ENCODE measurements at regions not wholly inside any gene's neighbourhood (a gene's known extent, or its start where the extent isn't known, plus 50 kb on each side); places are given as distances from the start of the nearest gene placed in this dataset.

DNA sequence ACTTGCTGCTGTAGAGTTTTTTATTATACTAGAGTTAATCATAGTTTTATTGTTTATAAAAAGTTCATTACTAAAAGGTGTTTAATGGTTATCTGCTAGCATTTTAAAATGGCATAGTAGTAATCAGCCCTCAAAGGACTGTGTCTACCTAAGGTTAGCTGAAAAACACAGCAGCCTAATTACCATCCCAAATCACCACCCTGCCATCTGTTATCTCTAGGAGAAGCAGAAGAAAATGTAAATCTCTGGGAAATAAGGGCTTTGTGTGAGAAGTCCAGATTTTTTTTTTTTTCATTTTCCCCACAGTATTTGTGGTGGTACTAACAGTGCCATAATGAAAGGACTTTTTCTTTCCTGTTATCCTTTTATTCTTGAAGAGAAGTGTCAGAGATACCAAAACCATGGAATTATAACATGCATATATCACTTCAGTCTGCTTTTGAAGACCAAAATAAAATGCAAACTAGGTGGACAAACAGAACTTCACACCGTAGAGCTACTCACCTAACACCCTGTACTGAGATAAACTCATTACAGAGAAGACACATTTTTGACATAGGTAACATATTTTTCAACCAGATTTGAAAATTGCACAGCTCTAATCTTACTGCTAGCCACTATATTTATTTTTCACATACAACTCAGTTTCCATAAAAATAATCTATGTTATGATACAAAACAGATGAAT, 876.2 kb downstream of the C12orf50 start:
- H3K4me3 ChIP-seq (ENCODE audit: low read depth, low read length): no peak overlapping the region
- no peak for DNase-seq (ENCODE audit: low read depth)
- no peak for TF ChIP-seq CTCF (IDR thresholded peaks at IDR 0.05; ENCODE audit: control insufficient read depth, extremely low read depth, insufficient read depth)

DNA sequence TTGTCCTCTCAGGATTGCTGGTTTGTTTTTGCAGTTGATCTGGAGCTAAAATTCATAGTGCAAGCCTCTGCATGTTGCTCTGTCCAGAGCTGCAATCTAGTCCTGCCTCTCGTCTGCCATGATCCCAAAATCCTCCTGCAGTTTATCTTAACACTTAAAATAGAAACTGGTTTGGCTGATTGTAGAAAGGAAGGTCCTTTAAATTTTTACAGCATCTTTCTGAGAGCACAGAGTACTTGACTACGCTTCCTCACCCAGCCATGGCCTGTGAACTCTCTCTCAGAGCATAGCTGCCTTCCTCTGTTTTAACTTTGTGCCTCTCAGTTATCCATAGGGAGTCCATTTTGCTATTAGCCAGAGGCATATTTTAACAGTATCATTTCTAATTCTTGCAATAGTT, 877.1 kb downstream of the C12orf50 start:
- H3K4me3 ChIP-seq (ENCODE audit: low read depth, low read length): no peak overlapping the region
- TF ChIP-seq CTCF (IDR thresholded peaks at IDR 0.05; ENCODE audit: control insufficient read depth, extremely low read depth, insufficient read depth): no peak
- no peak for DNase-seq (ENCODE audit: low read depth)

DNA sequence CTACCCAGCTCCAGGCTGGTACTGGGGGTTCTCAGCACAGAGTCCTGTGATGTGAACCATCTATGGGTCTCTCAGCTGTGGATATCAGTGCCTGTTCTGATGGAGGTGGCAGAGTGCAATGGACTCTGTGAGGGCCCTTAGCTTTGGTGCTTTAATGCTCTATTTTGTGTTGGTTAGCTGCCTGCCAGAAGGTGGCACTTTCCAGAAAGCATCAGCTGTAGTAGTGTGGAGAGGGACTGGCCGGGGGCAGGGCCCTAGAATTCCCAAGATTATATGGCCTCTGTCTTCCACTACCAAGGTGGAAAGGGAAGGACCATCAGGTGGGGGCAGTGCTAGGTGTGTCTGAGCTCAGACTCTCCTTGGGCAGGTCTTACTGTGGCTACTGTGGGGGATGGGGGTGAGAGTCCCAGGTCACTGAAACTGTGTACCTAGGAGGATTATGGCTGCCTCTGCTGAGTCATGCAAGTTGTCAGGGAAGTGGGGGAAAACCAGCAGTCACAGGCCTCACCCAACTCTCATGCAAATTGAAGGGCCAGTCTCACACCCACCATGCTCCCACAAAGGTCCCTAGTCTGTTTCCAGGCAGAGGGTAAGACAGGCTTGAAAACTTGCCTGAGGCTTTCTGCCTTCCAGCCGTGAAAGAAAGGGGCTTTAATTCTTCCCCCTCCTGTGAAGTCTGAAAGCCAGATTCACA, 878.1 kb downstream of the C12orf50 start:
- DNase-seq (ENCODE audit: low read depth): no peak
- no peak for TF ChIP-seq CTCF (IDR thresholded peaks at IDR 0.05; ENCODE audit: control insufficient read depth, extremely low read depth, insufficient read depth)
- H3K4me3 ChIP-seq (ENCODE audit: low read depth, low read length): no peak overlapping the region

GRCh38 chr12:87142342-87142741, 886.2 kb upstream of the MGAT4C start:
- H3K4me3 ChIP-seq (ENCODE audit: low read depth, low read length): no peak overlapping the region
- no peak for TF ChIP-seq CTCF (IDR thresholded peaks at IDR 0.05; ENCODE audit: control insufficient read depth, extremely low read depth, insufficient read depth)
- DNase-seq (ENCODE audit: low read depth): no peak

DNA sequence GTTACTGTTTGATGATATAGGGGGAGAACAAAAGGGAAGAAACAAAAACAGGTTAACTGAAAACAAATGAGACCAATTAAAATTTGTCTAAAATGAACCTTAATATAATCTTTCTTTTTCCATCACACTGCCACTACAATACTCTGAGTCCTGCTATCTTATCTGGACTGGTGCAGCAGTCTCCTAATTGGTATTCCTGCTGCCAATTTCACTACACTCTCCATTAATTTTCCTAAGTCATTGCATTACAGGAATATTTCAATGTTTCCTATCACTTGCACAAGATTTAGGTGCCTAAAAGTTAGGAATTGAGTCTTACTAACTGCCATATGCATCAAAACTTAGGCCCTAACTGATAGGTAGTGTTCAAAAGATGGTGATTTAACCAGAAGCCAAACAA, 884.9 kb upstream of the MGAT4C start:
- no peak for DNase-seq (ENCODE audit: low read depth)
- no peak overlapping the region for H3K4me3 ChIP-seq (ENCODE audit: low read depth, low read length)
- TF ChIP-seq CTCF (IDR thresholded peaks at IDR 0.05; ENCODE audit: control insufficient read depth, extremely low read depth, insufficient read depth): no peak

DNA sequence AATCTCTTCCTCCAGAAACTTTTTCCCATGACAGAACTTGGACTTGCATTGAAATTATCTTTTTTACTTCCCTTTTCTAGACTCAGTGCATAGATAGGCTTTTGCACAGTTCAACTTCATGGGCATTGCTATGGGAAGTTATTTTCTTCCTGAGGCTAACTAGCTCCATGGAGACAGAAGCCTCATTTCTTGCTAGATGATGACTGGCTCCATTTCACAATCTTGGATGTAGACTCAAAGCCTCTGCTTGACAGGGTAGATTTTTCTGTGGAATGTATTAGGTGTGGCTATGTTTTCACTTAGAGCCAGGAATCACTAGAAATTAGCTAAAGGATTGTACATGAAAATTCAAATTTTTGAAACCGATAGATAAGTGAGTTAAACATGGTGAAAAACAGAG, 884.1 kb upstream of the MGAT4C start:
- TF ChIP-seq CTCF (IDR thresholded peaks at IDR 0.05; ENCODE audit: control insufficient read depth, extremely low read depth, insufficient read depth): no peak
- no peak for DNase-seq (ENCODE audit: low read depth)
- H3K4me3 ChIP-seq (ENCODE audit: low read depth, low read length): no peak overlapping the region

- no peak for DNase-seq (ENCODE audit: low read depth)
- no peak overlapping the region for H3K4me3 ChIP-seq (ENCODE audit: low read depth, low read length)
- TF ChIP-seq CTCF (IDR thresholded peaks at IDR 0.05; ENCODE audit: control insufficient read depth, extremely low read depth, insufficient read depth): no peak
These were observed 881.0 kb upstream of the MGAT4C start for GRCh38 chr12:87137220-87137619.
